AG09319 (cell line): ENCODE measurements at regions not wholly inside any gene's neighbourhood (a gene's known extent, or its start where the extent isn't known, plus 50 kb on each side); places are given as distances from the start of the nearest gene placed in this dataset.
A peak's percentile ranks its signal among the peaks of the same experiment; 100 is the strongest.

Experiments
- DNase-seq: peaks from one replicate; pipeline ENCODE4 v3.0.0-alpha.2; 2010; ENCODE audit warnings: low read depth; ENCODE audit errors: extremely low read depth
- TF ChIP-seq, protein P1 (sequence below): IDR thresholded peaks from 2 replicates; pipeline ENCODE4 v1.5.1; 2011; ENCODE audit warnings: low read depth, mild to moderate bottlenecking, inconsistent platforms, low read length, moderate library complexity

DNA sequence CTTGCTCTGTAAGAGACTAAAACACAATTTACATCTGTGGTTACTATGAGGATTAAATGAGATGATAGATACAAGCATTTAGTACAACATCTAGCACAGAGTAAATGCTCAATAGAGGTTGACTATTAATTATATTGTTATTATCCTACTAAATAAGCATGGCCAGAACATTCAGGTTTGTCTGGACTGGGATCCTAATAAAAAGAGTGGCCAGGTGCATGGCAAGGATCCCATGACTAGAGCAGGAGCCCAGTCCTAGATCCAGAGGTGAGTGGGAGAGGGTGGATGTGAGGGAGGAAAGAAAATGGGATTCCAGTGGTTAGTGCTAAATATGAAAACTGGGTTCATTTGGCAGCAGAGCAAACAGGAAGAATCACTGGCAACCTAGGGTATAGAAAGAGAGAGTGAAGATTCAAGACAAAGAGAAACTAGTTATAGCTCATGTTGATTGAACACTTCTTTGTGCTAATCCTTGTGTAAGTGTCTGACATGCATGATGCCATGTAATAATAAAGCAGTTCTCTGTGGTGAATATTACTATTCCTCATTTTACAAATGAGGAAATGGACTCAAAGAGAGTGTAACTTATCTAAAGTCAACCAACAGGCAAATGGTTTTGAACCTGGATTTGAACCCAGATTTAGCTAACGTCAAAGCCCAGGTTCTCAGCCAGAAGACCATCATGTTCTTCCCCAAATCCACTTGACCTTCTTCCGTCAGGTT lies 71.1 kb upstream of the FGGY start:
- no peak for DNase-seq
- TF ChIP-seq, protein P1, sequence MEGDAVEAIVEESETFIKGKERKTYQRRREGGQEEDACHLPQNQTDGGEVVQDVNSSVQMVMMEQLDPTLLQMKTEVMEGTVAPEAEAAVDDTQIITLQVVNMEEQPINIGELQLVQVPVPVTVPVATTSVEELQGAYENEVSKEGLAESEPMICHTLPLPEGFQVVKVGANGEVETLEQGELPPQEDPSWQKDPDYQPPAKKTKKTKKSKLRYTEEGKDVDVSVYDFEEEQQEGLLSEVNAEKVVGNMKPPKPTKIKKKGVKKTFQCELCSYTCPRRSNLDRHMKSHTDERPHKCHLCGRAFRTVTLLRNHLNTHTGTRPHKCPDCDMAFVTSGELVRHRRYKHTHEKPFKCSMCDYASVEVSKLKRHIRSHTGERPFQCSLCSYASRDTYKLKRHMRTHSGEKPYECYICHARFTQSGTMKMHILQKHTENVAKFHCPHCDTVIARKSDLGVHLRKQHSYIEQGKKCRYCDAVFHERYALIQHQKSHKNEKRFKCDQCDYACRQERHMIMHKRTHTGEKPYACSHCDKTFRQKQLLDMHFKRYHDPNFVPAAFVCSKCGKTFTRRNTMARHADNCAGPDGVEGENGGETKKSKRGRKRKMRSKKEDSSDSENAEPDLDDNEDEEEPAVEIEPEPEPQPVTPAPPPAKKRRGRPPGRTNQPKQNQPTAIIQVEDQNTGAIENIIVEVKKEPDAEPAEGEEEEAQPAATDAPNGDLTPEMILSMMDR = no peak

DNA sequence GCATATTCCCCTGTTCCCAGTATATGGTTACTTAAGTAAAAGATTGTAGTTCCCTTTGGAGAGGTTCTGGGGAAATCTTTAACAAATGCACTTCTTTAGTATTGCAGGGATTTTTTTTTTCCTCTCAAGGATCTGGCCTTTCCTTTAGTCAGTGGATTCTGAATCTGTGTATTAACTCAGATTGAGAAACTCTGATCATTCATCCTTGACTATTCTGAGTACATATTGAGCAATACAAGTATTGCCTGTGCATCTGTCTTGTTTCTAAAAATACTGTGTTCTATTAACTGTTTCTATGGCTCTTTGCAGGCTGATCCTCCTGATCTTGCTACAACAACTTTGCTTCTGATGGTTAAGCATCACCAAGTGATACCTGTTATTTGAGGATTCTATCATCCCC lies 67.8 kb upstream of the FGGY start:
- DNase-seq = peak; percentile 51
- TF ChIP-seq, protein P1 = no peak

DNA sequence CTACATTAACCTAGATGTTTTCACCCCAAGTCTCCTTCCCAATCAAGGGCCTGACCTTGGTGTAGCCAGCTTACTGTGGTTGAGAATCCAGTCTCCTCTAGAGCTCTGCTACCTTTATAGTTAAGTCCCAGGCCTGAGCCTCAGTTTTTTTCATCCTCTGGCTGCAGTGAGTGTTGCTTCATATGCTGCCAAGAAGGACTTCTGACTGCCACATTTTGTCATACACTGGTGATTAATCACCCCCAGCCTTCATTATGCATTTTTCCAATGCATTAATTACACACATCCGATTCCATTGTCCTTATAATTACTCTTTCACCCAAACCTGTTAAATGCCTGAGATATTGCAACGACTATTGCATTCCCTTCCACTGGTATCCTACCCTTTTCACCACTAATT lies 66.3 kb upstream of the FGGY start:
- TF ChIP-seq, protein P1 = no peak
- no peak for DNase-seq

DNA sequence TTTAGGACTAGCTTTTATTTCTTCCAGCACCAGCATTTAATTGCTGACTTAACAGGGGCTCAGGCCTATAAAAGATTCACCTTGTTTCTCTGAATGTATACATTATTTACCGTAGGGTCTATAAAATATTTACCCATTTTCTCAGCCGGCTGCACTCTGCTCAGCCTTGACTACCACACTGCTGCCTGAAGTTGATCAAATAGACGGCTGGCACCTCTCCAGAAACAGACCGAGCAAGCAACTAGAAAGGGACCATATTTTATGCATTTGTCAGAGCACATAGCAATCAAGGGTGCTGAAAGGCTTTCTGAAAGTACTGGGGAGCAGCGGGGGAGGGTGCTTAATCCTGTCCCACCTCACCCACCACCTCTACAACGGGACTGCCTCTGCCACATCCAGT lies 64.7 kb upstream of the FGGY start:
- no peak for DNase-seq
- TF ChIP-seq, protein P1 = no peak

DNA sequence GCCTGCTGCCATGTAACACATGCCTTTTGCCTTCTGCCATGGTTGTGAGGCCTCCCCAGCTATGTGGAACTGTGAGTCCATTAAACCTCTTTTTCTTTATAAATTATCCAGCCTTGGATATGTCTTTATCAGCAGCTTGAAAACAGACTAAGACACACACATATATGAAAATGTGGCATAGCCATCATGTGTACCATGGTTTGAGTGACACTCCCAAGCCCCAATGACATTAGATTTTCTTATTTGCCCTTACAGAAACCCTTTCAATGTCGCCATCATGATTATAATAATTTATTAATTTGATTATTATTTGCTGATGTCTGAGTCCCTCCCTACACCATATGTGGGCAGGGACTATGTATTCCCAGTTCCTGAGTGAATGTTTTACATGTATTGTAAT lies 63.5 kb upstream of the FGGY start:
- TF ChIP-seq, protein P1 = no peak
- DNase-seq = no peak

DNA sequence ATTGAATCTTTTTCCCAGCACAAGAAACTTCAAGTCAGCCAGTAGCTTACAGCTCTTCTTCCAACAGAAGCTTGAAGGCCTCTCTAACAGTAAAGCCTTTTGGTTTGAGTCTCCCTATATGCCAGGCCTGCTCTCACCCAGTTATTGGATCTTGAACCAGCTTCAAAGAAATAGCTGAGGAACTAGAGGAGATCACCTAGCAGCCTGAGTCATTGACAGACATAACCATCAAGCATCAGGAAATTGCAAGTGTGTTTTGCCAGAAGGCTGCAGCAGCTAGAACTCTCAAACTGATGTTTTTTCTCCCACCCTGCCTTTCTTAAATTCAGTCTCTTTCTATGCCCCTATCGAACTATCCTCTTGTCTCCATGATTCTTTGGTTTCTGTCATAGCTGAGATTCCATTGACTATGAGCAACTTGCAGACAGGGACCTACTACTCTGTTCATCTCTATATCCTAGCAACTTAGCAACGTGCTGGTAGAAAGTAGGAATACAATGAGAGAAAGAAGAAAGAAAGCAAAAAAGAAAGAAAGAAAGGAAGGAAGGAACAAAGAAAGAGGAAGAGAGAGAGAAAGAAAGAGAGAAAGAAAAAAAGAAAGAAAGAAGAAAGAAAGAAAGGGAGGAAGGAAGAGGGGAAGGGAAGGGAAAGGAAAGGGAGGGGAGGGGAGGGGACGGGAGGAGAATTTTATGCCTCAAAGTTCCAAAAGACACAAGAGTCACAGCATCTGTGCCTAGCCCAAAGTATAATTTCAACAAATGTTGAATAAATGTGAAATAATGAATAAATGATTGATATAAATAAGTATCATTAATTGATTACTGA lies 60.0 kb upstream of the FGGY start:
- TF ChIP-seq, protein P1 = no peak
- no peak for DNase-seq

DNA sequence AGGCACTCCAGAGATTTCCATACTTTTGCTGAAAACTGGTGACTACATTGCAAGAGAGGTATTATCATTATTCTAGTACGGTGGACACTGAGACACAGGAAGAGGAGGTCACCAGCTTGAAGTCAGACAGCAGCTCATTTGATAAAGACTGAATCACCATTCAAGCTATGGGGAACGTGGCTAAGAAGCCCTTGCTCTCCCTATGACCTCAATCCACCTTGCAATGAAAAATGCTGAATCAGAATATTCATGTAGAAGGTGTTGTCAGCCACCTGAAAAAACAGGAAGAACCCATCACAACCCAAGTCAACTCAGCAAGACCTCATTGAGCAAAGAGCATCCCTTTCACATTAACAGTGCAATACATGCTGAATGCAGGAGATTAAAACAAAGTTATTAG lies 59.0 kb upstream of the FGGY start:
- TF ChIP-seq, protein P1 = no peak
- no peak for DNase-seq
